Activated naive CD8-positive, alpha-beta T cell (primary cell): ENCODE measurements at regions not wholly inside any gene's neighbourhood (a gene's known extent, or its start where the extent isn't known, plus 50 kb on each side); places are given as distances from the start of the nearest gene placed in this dataset.

Experiments
- H3K27ac Mint-ChIP-seq: one replicate; pipeline ENCODE4 v1.8.0; 2021; ENCODE audit warnings: mixed read lengths
- H3K27me3 Mint-ChIP-seq: one replicate; pipeline ENCODE4 v1.8.0; 2021; ENCODE audit warnings: mixed read lengths
- H3K36me3 Mint-ChIP-seq: one replicate; pipeline ENCODE4 v1.8.0; 2021; ENCODE audit warnings: mixed read lengths
- H3K4me1 Mint-ChIP-seq: one replicate; pipeline ENCODE4 v1.8.0; 2021; ENCODE audit warnings: low read depth, mixed read lengths
- H3K4me3 Mint-ChIP-seq: one replicate; pipeline ENCODE4 v1.8.0; 2021; ENCODE audit warnings: mild to moderate bottlenecking, mixed read lengths
- H3K9me3 Mint-ChIP-seq: one replicate; pipeline ENCODE4 v1.8.0; 2021; ENCODE audit warnings: low read depth, mixed read lengths

GRCh38 chr3:113141543-113141942 is 69.8 kb upstream of the BOC start:
- H3K36me3 Mint-ChIP-seq = no peaks in the 10 kb centered on the region
- H3K27me3 Mint-ChIP-seq = peaks cover 4% of the 10 kb centered on the region
- H3K4me1 Mint-ChIP-seq = no peaks in the 10 kb centered on the region
- no peaks in the 10 kb centered on the region for H3K9me3 Mint-ChIP-seq
- H3K4me3 Mint-ChIP-seq = no peak overlapping the region
- no peak overlapping the region for H3K27ac Mint-ChIP-seq

DNA sequence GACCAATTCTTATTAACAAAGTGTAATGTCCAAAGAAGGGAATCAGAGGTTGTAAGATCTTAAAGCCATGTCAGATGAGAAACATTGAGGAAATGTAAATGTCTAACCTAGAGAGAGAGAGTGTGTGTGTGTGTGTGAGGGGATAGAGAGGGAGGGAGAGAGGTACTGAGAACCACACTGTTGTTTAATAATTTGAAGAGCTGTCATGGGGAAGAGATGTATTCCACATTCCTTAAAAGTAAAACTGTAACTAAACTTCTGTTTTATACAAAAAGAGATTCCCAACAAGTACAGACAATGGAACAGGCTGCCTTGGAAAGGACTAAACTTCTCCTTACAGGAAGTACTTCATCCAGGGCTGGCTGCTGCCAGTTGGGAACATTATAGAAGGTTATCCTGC is 68.9 kb upstream of the BOC start:
- H3K27me3 Mint-ChIP-seq = peaks cover 4% of the 10 kb centered on the region
- no peak overlapping the region for H3K27ac Mint-ChIP-seq
- H3K9me3 Mint-ChIP-seq = no peaks in the 10 kb centered on the region
- no peaks in the 10 kb centered on the region for H3K36me3 Mint-ChIP-seq
- no peaks in the 10 kb centered on the region for H3K4me1 Mint-ChIP-seq
- H3K4me3 Mint-ChIP-seq = no peak overlapping the region

- H3K4me1 Mint-ChIP-seq = no peaks in the 10 kb centered on the region
- H3K36me3 Mint-ChIP-seq = no peaks in the 10 kb centered on the region
- peaks cover 5% of the 10 kb centered on the region for H3K27me3 Mint-ChIP-seq
- no peak overlapping the region for H3K4me3 Mint-ChIP-seq
- no peaks in the 10 kb centered on the region for H3K9me3 Mint-ChIP-seq
- no peak overlapping the region for H3K27ac Mint-ChIP-seq
Observed at GRCh38 chr3:113143353-113143752, 68.0 kb upstream of the BOC start.

DNA sequence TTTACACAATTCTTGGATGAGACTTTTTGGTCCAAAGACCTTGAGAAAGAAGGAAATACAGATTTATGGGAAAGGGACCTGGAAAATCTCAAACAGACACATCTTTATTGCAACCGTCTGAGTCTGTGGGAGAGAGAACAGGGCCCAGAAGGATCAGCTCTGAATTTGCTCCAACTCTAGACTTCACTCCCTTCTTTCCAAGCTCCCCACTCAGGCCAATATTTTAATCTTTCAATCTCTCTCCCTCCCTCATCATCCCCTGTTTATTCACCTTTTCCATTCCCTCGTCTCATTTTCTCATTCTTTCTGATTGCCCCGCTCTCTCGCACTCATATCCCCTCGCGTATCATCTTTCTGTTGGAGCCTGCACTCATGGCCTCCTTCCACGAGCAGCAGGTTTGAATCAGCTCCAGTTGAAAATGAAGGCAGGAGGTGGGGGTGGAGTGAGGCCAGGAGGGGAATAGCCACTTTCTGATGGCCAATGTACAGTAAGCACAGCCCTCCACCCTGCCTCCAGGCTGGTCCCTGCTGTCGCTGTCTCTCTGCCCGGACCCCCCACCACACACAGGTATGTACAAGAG is 63.6 kb upstream of the BOC start:
- Mint-ChIP-seq H3K27ac (no peak overlapping the region), H3K27me3 (peaks cover 6% of the 10 kb centered on the region), H3K36me3 (no peaks in the 10 kb centered on the region), H3K4me3 (no peak overlapping the region), H3K9me3 (no peaks in the 10 kb centered on the region), H3K4me1 (no peaks in the 10 kb centered on the region)

GRCh38 chr3:113148284-113148683 is 63.1 kb upstream of the BOC start:
- Mint-ChIP-seq H3K27me3 (peaks cover 6% of the 10 kb centered on the region), H3K4me1 (no peaks in the 10 kb centered on the region), H3K4me3 (no peak overlapping the region), H3K36me3 (no peaks in the 10 kb centered on the region), H3K27ac (no peak overlapping the region), H3K9me3 (no peaks in the 10 kb centered on the region)

- no peak overlapping the region for H3K4me3 Mint-ChIP-seq
- H3K27me3 Mint-ChIP-seq = peaks cover 4% of the 10 kb centered on the region
- H3K9me3 Mint-ChIP-seq = no peaks in the 10 kb centered on the region
- H3K4me1 Mint-ChIP-seq = no peaks in the 10 kb centered on the region
- H3K27ac Mint-ChIP-seq = no peak overlapping the region
- H3K36me3 Mint-ChIP-seq = no peaks in the 10 kb centered on the region
Observed at GRCh38 chr3:113150250-113150649, 61.1 kb upstream of the BOC start.

GRCh38 chr3:113151461-113152031 is 59.8 kb upstream of the BOC start:
- Mint-ChIP-seq H3K27me3 (peaks cover 4% of the 10 kb centered on the region), H3K9me3 (no peaks in the 10 kb centered on the region), H3K27ac (no peak overlapping the region), H3K4me1 (no peaks in the 10 kb centered on the region), H3K36me3 (no peaks in the 10 kb centered on the region), H3K4me3 (no peak overlapping the region)

- no peak overlapping the region for H3K4me3 Mint-ChIP-seq
- H3K27me3 Mint-ChIP-seq = peaks cover 2% of the 10 kb centered on the region
- H3K36me3 Mint-ChIP-seq = no peaks in the 10 kb centered on the region
- H3K27ac Mint-ChIP-seq = no peak overlapping the region
- H3K9me3 Mint-ChIP-seq = no peaks in the 10 kb centered on the region
- H3K4me1 Mint-ChIP-seq = no peaks in the 10 kb centered on the region
Observed at GRCh38 chr3:113152849-113153248, 58.5 kb upstream of the BOC start.

- Mint-ChIP-seq H3K27me3 (peaks cover 2% of the 10 kb centered on the region), H3K9me3 (no peaks in the 10 kb centered on the region), H3K4me1 (no peaks in the 10 kb centered on the region), H3K36me3 (no peaks in the 10 kb centered on the region), H3K4me3 (no peak overlapping the region), H3K27ac (no peak overlapping the region)
Observed at GRCh38 chr3:113153499-113154107, 57.8 kb upstream of the BOC start.

- Mint-ChIP-seq H3K27me3 (no peaks in the 10 kb centered on the region), H3K4me1 (no peaks in the 10 kb centered on the region), H3K36me3 (no peaks in the 10 kb centered on the region), H3K4me3 (no peak overlapping the region), H3K27ac (no peak overlapping the region), H3K9me3 (no peaks in the 10 kb centered on the region)
Observed at GRCh38 chr3:113156816-113157333, 54.5 kb upstream of the BOC start.

DNA sequence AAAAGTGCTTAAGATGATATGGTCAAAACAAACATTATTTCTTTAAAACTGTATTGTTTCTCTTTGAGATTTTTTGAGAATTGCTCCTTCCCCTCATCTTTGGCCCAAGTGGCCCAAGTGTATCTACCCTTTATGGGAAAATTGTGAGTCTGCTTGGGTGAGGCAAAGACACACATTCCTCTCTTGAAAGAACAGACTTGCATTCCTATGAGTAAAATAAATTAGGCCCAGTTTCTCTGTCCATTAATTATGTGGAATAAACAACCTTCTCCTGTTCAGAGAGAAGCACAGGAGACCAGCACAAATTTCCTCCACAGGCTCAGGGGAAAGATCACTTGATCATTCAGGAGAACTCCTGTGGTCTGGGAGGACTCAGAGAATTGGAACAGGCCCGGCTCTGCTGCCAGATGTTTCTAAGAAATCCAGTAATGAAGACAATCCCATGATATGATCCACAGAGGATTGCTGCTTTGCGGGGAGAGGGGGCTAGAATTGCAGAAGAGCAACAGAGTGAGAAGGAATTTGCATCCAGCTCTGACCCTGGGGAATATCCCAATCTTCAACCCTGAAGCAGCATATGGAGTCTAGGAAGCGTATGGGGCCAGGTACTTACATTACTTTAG is 53.8 kb upstream of the BOC start:
- Mint-ChIP-seq H3K4me1 (no peaks in the 10 kb centered on the region), H3K9me3 (no peaks in the 10 kb centered on the region), H3K27me3 (no peaks in the 10 kb centered on the region), H3K4me3 (no peak overlapping the region), H3K27ac (no peak overlapping the region), H3K36me3 (no peaks in the 10 kb centered on the region)

GRCh38 chr3:113158171-113158570 is 53.2 kb upstream of the BOC start:
- Mint-ChIP-seq H3K27me3 (no peaks in the 10 kb centered on the region), H3K9me3 (no peaks in the 10 kb centered on the region), H3K4me3 (no peak overlapping the region), H3K27ac (no peak overlapping the region), H3K36me3 (no peaks in the 10 kb centered on the region), H3K4me1 (no peaks in the 10 kb centered on the region)
